HEK293T (cell line): ENCODE measurements at regions not wholly inside any gene's neighbourhood (a gene's known extent, or its start where the extent isn't known, plus 50 kb on each side); places are given as distances from the start of the nearest gene placed in this dataset.

Experiments used
- CTCF ChIA-PET: fragments of 350-600 bp; formaldehyde crosslinking; extraction: SDS; loops from one replicate; lab custom pipeline; 2021; ENCODE audit warnings: antibody characterized with exemption, inconsistent platforms; lab: Yijun Ruan, JAX
- POLR2A ChIA-PET: fragments of 350-600 bp; formaldehyde crosslinking; extraction: SDS; loops from one replicate; lab custom pipeline; 2020; ENCODE audit warnings: antibody characterized with exemption, inconsistent platforms; lab: Yijun Ruan, JAX
- DNase-seq: peaks from one replicate; pipeline ENCODE4 v3.0.0; 2012; ENCODE audit warnings: mixed read lengths; ENCODE audit errors: extremely low spot score
- ARNT ChIP-seq: fragments of 450-650 bp; IDR thresholded peaks from 2 replicates; pipeline ENCODE4 v1.6.1; 2017; ENCODE audit warnings: mild to moderate bottlenecking
- BHLHE40 ChIP-seq: fragments of 450-650 bp; IDR thresholded peaks from 2 replicates; pipeline ENCODE4 v1.6.1; 2016; ENCODE audit warnings: mild to moderate bottlenecking, moderate library complexity, borderline replicate concordance
- CTBP1 ChIP-seq: fragments of 450-650 bp; IDR thresholded peaks from 2 replicates; pipeline ENCODE4 v1.6.1; 2016; ENCODE audit warnings: borderline replicate concordance
- ELF4 ChIP-seq: fragments of 450-650 bp; IDR thresholded peaks from 2 replicates; pipeline ENCODE4 v1.6.1; 2017; ENCODE audit warnings: antibody characterized with exemption
- FOXA1 ChIP-seq: fragments of 450-650 bp; IDR thresholded peaks from 2 replicates; pipeline ENCODE4 v1.6.1; 2016; ENCODE audit warnings: mild to moderate bottlenecking
- FOXK2 ChIP-seq: fragments of 450-650 bp; IDR thresholded peaks from 2 replicates; pipeline ENCODE4 v1.6.1; 2016; ENCODE audit warnings: mild to moderate bottlenecking
- FOXM1 ChIP-seq: fragments of 450-650 bp; IDR thresholded peaks from 2 replicates; pipeline ENCODE4 v1.6.1; 2017; ENCODE audit warnings: mild to moderate bottlenecking, borderline replicate concordance
- HDGF ChIP-seq: fragments of 450-650 bp; IDR thresholded peaks from 2 replicates; pipeline ENCODE4 v1.6.1; 2017; ENCODE audit warnings: antibody characterized with exemption, borderline replicate concordance
- L3MBTL2 ChIP-seq: fragments of 450-650 bp; conservative IDR thresholded peaks from 2 replicates; pipeline ENCODE4 v1.6.1; 2016; ENCODE audit warnings: mild to moderate bottlenecking
- LEF1 ChIP-seq: fragments of 450-650 bp; IDR thresholded peaks from 2 replicates; pipeline ENCODE4 v1.6.1; 2017; ENCODE audit warnings: mild to moderate bottlenecking, borderline replicate concordance
- NFRKB ChIP-seq: fragments of 450-650 bp; IDR thresholded peaks from 2 replicates; pipeline ENCODE4 v1.6.1; 2016; ENCODE audit warnings: mild to moderate bottlenecking, moderate library complexity
- PKNOX1 ChIP-seq: fragments of 450-650 bp; IDR thresholded peaks from 2 replicates; pipeline ENCODE4 v1.6.1; 2016
- SP1 ChIP-seq: fragments of 450-650 bp; IDR thresholded peaks from 2 replicates; pipeline ENCODE4 v1.6.1; 2017
- SUZ12 ChIP-seq: fragments of 450-650 bp; IDR thresholded peaks from 2 replicates; pipeline ENCODE4 v1.6.1; 2016; ENCODE audit warnings: mild to moderate bottlenecking
- TARDBP ChIP-seq: fragments of 450-650 bp; IDR thresholded peaks from 2 replicates; pipeline ENCODE4 v1.6.1; 2016
- ZNF384 ChIP-seq: fragments of 450-650 bp; IDR thresholded peaks from 2 replicates; pipeline ENCODE4 v1.6.1; 2016

- TF ChIP-seq SP1 (no peak), ARNT (no peak), NFRKB (no peak), CTBP1 (no peak), TARDBP (no peak), SUZ12 (no peak), ZNF384 (no peak), LEF1 (no peak), ELF4 (no peak), FOXM1 (no peak), PKNOX1 (no peak)
- POLR2A ChIA-PET = no interaction called here
- CTCF ChIA-PET = no interaction called here
- no peak for DNase-seq
Measured at GRCh38 chr2:890214-890613, 60.4 kb upstream of the SNTG2 start.

- TF ChIP-seq FOXK2 = no peak
- no peak for TF ChIP-seq HDGF
- TF ChIP-seq CTBP1 = no peak
- TF ChIP-seq FOXA1 = no peak
- TF ChIP-seq FOXM1 = no peak
- TF ChIP-seq SP1 = no peak
- TF ChIP-seq LEF1 = no peak
- no peak for TF ChIP-seq ELF4
- ChIA-PET CTCF (no interaction called here), POLR2A (no interaction called here)
- DNase-seq = no peak
Measured at GRCh38 chr2:888906-889566, 61.6 kb upstream of the SNTG2 start.

- POLR2A ChIA-PET = no interaction called here
- TF ChIP-seq ZNF384 = no peak
- TF ChIP-seq FOXM1 = no peak
- no peak for TF ChIP-seq FOXA1
- no peak for TF ChIP-seq L3MBTL2
- TF ChIP-seq FOXK2 = no peak
- no peak for TF ChIP-seq BHLHE40
- no peak for TF ChIP-seq CTBP1
- TF ChIP-seq SUZ12 = no peak
- TF ChIP-seq PKNOX1 = no peak
- TF ChIP-seq ELF4 = no peak
- TF ChIP-seq NFRKB = no peak
- CTCF ChIA-PET = no interaction called here
- DNase-seq = no peak
Measured at GRCh38 chr2:888211-888801, 62.3 kb upstream of the SNTG2 start.

GRCh38 chr2:887639-888038, 63.0 kb upstream of the SNTG2 start:
- POLR2A ChIA-PET = no interaction called here
- CTCF ChIA-PET = no interaction called here
- TF ChIP-seq PKNOX1 = no peak
- no peak for TF ChIP-seq SUZ12
- TF ChIP-seq NFRKB = no peak
- no peak for TF ChIP-seq FOXM1
- no peak for TF ChIP-seq ZNF384
- no peak for TF ChIP-seq HDGF
- TF ChIP-seq LEF1 = no peak
- no peak for TF ChIP-seq CTBP1
- no peak for TF ChIP-seq FOXA1
- no peak for TF ChIP-seq SP1
- TF ChIP-seq BHLHE40 = no peak
- no peak for TF ChIP-seq FOXK2

GRCh38 chr2:886072-887022, 64.3 kb upstream of the SNTG2 start:
- ChIA-PET POLR2A (no interaction called here), CTCF (no interaction called here)
- no peak for DNase-seq
- TF ChIP-seq TARDBP (no peak), FOXA1 (no peak), HDGF (no peak), PKNOX1 (no peak), ELF4 (no peak), BHLHE40 (no peak), SP1 (no peak), LEF1 (no peak), FOXK2 (no peak), ARNT (no peak), ZNF384 (no peak), NFRKB (no peak), SUZ12 (no peak), FOXM1 (no peak), L3MBTL2 (no peak), CTBP1 (no peak)

More at GRCh38 chr2:887639-888038, 63.0 kb upstream of the SNTG2 start:
- DNase-seq = no peak
